GM19397 (cell line): ENCODE measurements at regions not wholly inside any gene's neighbourhood (a gene's known extent, or its start where the extent isn't known, plus 50 kb on each side); places are given as distances from the start of the nearest gene placed in this dataset.

Experiments used
- ATAC-seq: cut with Tn5 transposase; IDR thresholded peaks from one replicate; pipeline ENCODE4 v1.9.1; 2021; ENCODE audit warnings: mild to moderate bottlenecking, moderate library complexity; ENCODE audit not compliant: unreplicated experiment

- no peak for ATAC-seq
These were observed 229.8 kb upstream of the HS6ST1 start for GRCh38 chr2:128548461-128548891.

GRCh38 chr2:128549094-128549493 lies 230.4 kb upstream of the HS6ST1 start:
- no peak for ATAC-seq

GRCh38 chr2:128549646-128550260 lies 231.1 kb upstream of the HS6ST1 start:
- no peak for ATAC-seq

GRCh38 chr2:128550389-128550788 lies 231.7 kb upstream of the HS6ST1 start:
- no peak for ATAC-seq

- no peak for ATAC-seq
These were observed 232.2 kb upstream of the HS6ST1 start for GRCh38 chr2:128550801-128551416.

- ATAC-seq = no peak
These were observed 232.8 kb upstream of the HS6ST1 start for GRCh38 chr2:128551435-128551834.

GRCh38 chr2:128552141-128552805 lies 233.6 kb upstream of the HS6ST1 start:
- no peak for ATAC-seq

- no peak for ATAC-seq
These were observed 234.3 kb upstream of the HS6ST1 start for GRCh38 chr2:128552806-128553551.

- no peak for ATAC-seq
These were observed 235.6 kb upstream of the HS6ST1 start for GRCh38 chr2:128554151-128554769.

GRCh38 chr2:128555433-128555832 lies 236.8 kb upstream of the HS6ST1 start:
- no peak for ATAC-seq

GRCh38 chr2:128556089-128556488 lies 237.4 kb upstream of the HS6ST1 start:
- no peak for ATAC-seq

GRCh38 chr2:128556633-128557032 lies 238.0 kb upstream of the HS6ST1 start:
- ATAC-seq = no peak

- no peak for ATAC-seq
These were observed 238.4 kb upstream of the HS6ST1 start for GRCh38 chr2:128557069-128557468.

GRCh38 chr2:128557831-128558241 lies 239.2 kb upstream of the HS6ST1 start:
- ATAC-seq = no peak

GRCh38 chr2:128558441-128558840 lies 239.8 kb upstream of the HS6ST1 start:
- no peak for ATAC-seq

- no peak for ATAC-seq
These were observed 240.3 kb upstream of the HS6ST1 start for GRCh38 chr2:128558895-128559532.

- no peak for ATAC-seq
These were observed 241.2 kb upstream of the HS6ST1 start for GRCh38 chr2:128559533-128560515.

- no peak for ATAC-seq
These were observed 242.1 kb upstream of the HS6ST1 start for GRCh38 chr2:128560718-128561117.
